Activated effector memory CD4-positive, alpha-beta T cell treated with Interleukin-2 at 50 U/mL for 16 hours (primary cell): ENCODE measurements at regions not wholly inside any gene's neighbourhood (a gene's known extent, or its start where the extent isn't known, plus 50 kb on each side); places are given as distances from the start of the nearest gene placed in this dataset.

ENCODE experiments used
- DNase-seq: peaks from one replicate; pipeline ENCODE4 v3.0.0-alpha.2; 2020

DNA sequence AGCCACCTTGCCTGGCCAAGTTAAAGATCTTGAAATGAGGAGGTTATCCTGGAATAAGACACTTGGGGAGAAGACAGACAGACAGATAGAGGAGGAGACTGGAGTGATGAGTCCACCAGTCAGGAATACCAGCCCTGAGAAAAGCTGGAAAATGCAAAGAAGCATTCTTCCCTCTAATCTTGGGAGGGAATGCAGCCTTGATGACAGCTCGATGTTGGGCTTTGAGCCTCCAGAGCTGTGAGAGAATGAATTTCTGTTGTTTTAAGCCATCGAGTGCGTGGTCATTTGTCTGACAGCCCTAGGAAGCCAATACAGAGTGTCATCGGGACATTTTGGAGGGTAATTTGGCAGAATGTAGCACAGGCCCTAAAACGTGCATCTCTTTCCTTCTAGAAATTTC lies 199.1 kb upstream of the IER5L start:
- no peak for DNase-seq

DNA sequence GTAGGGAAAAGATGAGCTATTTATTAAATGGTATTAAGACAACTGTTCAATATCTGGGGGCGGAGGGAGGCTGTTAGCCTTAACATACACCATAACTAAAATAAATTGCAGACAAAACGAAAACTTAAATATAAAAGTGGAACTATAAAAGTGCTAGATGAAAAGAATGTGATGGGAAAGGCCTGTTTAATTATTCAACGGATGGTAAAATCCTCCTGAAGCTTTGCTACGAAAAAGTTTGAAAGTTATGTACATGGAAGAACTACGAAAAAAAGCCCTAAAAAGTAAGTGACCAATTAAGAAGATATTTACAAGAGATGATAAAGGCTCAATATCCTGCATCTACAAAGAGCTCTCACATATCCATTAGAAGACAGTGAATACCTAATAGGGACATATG lies 197.8 kb upstream of the IER5L start:
- DNase-seq: no peak

- no peak for DNase-seq
Observed at GRCh38 chr9:129374651-129375050, 196.6 kb upstream of the IER5L start.

DNA sequence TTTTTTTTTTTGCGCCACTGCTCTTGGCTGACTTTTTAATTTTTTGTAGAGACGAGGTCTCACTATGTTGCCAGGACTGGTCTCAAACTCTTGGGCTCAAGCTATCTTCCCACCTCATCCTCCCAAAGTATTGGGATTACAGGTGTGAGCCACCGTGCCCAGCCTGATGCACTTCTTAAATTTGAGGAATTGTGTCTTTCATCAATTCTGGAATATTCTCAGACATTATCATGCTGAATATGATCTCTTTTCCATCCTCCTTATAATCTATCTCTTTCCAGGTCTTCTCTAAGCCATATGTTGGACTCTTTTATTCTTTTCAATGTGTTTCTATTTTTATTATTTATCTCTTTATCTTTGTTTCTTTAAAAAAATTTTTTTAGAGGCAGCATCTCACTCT lies 196.2 kb upstream of the IER5L start:
- no peak for DNase-seq

DNA sequence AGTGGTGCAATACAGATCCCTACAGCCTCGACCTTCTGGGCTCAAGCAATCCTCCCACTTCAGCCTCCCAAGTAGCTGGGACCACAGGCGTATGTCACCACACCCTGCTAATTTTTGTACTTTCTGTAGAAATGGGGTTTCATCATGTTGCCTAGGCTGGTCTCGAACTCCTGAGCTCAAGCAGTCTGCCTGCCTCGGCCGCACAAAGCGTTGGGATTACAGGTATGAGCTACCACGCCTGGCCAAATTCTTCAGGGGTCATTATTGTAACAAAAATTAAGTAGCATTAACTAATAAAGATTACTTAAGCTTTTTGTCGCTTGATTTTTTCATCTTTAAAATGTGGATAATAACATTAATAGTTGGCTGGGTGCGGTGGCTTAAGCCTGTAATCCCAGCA lies 195.3 kb upstream of the IER5L start:
- no peak for DNase-seq

GRCh38 chr9:129370770-129371169 lies 192.7 kb upstream of the IER5L start:
- DNase-seq: no peak

GRCh38 chr9:129368444-129368978 lies 190.4 kb upstream of the IER5L start:
- no peak for DNase-seq

DNA sequence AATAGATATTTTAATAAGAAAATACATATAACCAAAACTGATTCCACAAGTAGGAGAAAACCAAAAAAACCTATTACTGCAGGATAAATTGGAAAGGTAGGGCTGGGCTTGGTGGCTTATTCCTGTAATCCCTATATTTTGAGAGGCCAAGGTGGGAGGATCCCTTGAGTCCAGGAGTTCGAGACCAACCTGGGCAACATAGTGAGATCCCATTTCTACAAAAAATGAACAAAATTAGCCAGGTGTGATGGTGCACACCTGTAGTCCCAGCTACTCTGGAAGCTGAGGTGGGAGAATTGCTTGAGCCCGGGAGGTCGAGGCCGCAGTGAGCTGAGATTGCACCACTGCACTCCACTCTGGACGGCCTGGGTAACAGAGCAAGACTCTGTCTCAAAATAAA lies 189.2 kb upstream of the IER5L start:
- DNase-seq: no peak

DNA sequence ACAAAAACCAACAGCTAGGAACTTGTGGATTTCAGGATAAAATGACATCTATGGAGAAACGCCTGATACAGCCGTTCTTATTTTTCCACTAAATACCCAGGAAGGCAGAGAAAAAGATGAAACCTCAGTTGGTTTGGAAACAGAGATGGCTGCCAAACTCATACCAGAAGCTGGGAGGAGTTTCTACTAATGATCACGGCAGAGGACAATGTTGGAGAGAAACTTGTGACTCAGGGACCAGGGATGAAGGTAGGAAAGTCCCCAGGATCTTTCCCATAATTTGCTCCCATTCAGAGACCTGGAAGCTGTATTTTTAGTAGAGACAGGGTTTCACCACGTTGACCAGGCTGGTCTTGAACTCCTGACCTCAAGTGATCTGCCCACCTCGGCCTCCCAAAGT lies 187.1 kb upstream of the IER5L start:
- no peak for DNase-seq

DNA sequence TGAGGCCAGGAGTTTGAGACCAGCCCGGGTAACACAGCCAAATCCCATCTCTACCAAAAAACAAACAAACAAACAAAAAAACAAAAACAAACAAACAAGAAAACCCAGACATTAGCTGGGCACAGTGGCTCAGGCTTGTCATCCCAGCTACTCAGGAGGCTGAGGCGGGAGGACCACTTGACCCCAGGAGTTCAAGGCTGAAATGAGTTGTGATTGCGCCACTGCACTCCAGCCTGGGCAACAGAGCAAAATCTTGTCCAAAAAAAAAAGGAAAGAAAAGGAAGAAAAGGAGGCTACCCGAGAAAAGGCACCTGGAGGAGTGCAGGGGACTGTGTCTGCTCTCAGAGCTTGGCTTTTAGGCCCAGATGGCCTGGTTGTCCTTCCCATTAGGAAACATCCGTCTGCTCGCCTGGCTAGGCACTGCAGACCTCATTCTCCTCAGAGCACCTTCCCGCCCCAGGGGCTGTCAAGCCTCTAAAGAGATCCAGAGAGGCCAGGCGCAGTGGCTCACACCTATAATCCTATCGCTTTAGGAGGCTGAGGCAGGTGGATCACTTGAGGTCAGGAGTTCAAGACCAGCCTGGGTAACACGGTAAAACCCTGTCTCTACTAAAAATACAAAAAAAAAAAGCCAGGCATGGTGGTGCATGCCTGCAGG lies 185.3 kb upstream of the IER5L start:
- DNase-seq: no peak

DNA sequence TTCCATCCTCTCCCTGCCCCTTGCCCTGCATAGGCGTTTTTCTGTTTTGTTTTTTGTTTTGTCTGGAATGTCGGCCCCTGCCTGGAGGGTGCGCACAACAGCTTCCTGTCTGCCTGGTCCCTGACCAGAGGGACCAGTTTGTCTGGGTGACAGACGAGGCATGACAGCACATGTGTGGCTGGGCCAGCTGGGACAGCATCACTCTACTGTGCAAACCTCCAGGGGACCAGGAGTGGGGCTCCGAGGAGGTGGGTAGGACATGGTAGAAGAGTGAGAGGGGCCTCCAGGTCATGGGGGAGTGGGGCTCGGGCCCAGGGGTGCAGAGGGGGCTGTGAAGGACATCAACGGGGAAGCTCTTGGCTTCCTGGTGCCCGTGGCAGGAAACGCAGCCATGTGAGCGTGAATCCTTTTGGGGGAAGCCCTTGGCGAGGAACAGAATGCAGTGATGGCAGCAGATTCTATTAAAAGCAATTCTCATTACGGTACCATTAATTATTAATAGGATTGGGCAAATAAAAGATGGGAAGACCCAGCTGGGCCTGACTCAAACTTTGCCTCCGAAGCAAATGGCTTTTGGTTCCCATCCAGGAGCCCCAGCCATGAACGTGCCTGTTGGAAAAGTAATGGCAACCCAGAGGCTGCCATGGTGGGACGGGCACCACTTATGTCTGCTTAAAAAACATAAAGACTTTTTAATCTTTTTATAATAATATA lies 184.4 kb upstream of the IER5L start:
- DNase-seq: no peak

GRCh38 chr9:129361196-129361595 lies 183.1 kb upstream of the IER5L start:
- DNase-seq: no peak

DNA sequence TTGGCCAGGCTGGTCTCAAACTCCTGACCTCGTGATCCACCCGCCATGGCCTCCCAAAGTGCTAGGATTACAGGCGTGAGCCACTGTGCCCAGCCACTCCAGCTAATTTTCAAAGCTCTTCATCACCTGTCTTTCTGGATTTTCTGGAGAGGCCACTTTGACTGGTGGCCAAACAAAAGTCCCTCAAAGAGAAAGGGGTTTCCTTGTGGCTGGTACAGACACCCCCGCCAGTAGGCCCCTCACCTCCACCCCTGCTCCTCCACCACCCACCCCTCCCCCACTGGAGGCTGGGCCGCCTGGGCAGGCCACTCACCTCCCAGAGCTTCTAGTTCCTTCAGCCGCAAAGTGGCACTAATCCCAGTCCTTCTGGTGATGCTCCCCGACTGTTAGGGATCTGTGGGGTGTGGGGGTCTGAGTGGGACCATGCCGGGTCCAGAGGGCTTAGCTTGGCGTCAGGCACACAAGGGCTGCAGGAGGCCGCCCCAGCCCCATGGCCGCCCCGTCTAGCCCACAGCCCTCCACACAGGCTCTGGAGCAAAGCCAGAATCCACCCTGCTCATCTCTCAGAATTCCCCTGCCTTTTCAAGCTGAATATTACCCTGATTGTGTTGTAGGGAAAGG lies 182.0 kb upstream of the IER5L start:
- DNase-seq: no peak

- no peak for DNase-seq
Observed at GRCh38 chr9:129359162-129359811, 181.2 kb upstream of the IER5L start.

- no peak for DNase-seq
Observed at GRCh38 chr9:129358621-129359154, 180.6 kb upstream of the IER5L start.

- DNase-seq: no peak
Observed at GRCh38 chr9:129357773-129358245, 179.7 kb upstream of the IER5L start.

DNA sequence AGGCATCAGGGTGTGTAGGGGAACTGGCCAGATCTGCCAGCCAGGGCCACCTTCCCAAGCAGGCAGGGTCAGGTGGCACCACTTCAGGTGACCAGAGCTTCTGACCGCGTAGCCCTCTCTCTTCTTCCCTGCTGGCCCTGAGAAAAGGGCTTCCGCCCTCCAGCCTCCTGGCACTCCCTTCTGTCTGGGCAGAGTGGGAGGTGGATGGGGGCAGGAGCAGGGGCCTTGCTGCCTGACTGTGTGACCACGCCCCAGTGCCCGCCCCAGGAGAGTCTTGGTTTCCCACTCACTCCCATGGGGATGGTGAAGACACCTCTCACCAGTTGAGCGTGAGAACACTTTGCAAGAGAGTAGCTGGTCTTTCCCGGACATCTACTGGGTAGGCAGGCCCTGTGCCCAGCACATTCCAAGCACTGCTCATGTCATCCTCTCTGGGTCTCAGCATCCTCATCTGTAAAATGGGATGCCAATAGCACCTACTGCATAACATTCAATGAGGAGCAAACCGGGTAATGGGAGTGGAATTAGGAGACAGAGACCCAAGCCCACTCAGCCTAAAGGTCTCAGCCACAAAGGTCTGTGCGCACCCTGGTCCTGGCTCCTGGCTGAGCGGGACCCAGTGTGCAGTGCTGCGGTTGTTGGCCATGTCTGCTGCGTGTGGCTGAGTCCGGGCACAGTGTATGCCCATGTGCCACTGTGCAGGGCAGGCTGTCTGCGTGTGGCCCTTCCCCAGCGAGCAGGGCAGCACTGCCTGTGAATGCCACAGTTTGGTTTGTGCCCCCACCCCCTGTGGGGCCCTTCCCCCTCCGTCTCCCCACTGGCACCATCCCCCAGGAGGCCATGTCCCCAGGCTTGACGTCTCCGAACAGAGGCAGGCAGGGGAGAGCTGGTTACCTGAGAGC lies 179.1 kb upstream of the IER5L start:
- no peak for DNase-seq

- DNase-seq: no peak
Observed at GRCh38 chr9:129355631-129356030, 177.6 kb upstream of the IER5L start.

DNA sequence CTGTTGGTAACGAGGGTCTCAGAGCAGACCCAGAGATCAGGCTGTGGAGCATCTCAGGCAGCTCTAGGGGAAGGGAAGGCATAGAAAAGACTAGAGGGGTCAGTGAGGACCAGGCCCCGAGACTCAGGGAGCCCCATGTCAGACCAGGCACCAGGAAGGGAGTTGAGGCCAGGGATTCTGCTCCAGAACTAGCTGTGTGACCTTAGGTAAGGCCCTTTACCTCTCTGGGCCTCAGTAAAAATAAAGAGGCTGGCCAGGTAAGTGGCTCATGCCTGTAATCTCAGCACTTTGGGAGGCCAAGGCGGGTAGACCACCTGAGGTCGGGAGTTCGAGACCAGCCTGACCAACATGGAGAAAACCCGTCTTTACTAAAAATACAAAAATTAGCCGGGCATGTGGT lies 176.4 kb upstream of the IER5L start:
- no peak for DNase-seq

DNA sequence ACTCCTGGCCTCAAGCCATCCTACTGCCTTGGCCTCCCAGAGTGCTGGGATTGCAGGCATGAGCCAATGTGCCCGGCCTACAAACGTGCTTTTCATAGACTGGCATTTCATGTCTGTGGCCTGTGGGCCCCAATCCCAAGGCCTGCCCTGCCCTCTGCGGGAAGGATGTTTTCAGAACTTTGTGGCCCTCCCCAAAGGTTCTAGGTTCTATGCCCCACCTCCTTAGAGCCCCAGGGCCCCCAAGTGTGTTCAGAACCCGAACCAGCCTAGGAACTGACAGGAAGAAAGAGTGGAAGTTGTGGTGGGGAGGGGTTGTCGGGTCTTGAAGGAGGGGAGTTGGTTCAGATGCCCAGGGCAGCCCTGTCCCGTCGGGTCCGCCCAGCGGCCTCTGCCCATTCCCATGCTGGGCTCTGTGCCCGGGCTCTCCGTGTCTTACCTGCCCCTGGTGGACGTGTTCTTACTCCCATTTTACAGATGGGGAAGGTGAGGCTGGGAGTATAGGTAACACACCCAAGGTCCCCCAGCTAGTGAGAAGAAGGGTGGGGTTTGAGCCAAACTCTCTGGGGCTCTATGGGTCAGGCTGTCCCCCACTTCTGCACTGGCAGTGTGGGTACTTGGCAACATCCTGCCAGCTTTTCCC lies 175.8 kb upstream of the IER5L start:
- no peak for DNase-seq

DNA sequence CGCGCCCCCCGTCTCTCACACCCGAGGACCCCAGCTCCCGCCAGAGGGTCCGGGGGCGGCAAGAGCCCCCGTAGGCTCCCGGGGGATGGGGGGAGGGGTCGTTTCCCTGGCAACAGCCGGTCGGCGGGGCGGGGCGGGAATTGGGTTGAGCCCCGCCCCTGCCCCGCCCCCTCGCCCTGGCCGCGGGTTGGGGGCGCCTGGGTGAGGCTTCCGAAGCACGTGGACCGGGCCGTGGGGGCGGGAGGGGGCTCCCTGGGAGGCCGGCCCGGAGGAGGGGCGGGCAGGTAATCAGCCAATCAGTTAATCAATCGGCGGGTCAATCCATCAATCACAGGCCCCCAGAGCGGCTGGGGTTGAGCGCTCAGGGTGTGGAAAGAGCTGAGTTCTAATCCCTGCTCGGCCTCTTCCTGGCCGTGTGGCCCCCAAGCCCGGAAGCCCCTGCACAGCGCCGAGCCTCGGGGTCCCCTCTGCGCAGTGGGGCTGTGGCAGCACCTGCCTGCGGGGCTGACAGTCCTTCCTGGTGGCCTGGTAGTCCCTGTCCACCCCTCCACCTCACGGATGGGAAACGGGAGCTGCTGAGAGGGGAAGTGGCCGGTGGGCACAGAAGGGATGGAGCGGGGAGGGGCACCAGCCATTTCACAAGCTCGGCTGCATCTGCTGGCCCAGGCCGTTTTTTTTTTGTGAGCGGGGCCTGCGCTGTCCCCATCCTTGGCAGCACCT lies 174.2 kb upstream of the IER5L start:
- DNase-seq: no peak
